IPS-20b (cell line): ENCODE measurements at regions not wholly inside any gene's neighbourhood (a gene's known extent, or its start where the extent isn't known, plus 50 kb on each side); places are given as distances from the start of the nearest gene placed in this dataset.

Source experiments
- H3K27ac ChIP-seq: one replicate; pipeline ENCODE4 v1.5.1; 2013; ENCODE audit warnings: low read length
- H3K27me3 ChIP-seq: 2 replicates; pipeline ENCODE4 v1.6.1; 2013; ENCODE audit warnings: mild to moderate bottlenecking, low read length, inconsistent platforms; ENCODE audit not compliant: insufficient read depth
- H3K36me3 ChIP-seq: 2 replicates; pipeline ENCODE4 v1.6.1; 2013; ENCODE audit warnings: low read depth, mild to moderate bottlenecking, inconsistent platforms, low read length, moderate library complexity; ENCODE audit not compliant: insufficient read depth
- H3K4me1 ChIP-seq: 2 replicates; pipeline ENCODE4 v1.6.1; 2013; ENCODE audit warnings: mild to moderate bottlenecking, control low read depth, inconsistent platforms, low read length, moderate library complexity; ENCODE audit not compliant: insufficient read depth
- H3K4me3 ChIP-seq: 2 replicates; pipeline ENCODE4 v1.5.1; 2013; ENCODE audit warnings: mild to moderate bottlenecking, low read length, inconsistent platforms
- H3K9ac ChIP-seq: 2 replicates; pipeline ENCODE4 v1.6.1; 2013; ENCODE audit warnings: low read depth, mild to moderate bottlenecking, inconsistent platforms, low read length, moderate library complexity
- H3K9me3 ChIP-seq: 2 replicates; pipeline ENCODE4 v1.6.1; 2013; ENCODE audit warnings: mild to moderate bottlenecking, low read depth, low read length, inconsistent platforms; ENCODE audit not compliant: insufficient read depth

GRCh38 chr11:122306831-122307391 lies 190.9 kb upstream of the BLID start:
- H3K9me3 ChIP-seq, result no peaks in the 10 kb centered on the region
- H3K4me3 ChIP-seq, result peak overlapping the region; percentile 32; the same call in 1 of the 2 replicates
- no peaks in the 10 kb centered on the region for H3K36me3 ChIP-seq
- peaks cover 44% of the 10 kb centered on the region for H3K4me1 ChIP-seq
- H3K9ac ChIP-seq, result no peak overlapping the region; the same call in 1 of the 2 replicates
- H3K27me3 ChIP-seq, result peaks cover 8% of the 10 kb centered on the region; the same call in 1 of the 2 replicates
- no peak overlapping the region for H3K27ac ChIP-seq

GRCh38 chr11:122305426-122306320 lies 189.7 kb upstream of the BLID start:
- no peak overlapping the region for H3K27ac ChIP-seq
- H3K36me3 ChIP-seq, result no peaks in the 10 kb centered on the region
- H3K4me3 ChIP-seq, result no peak overlapping the region
- peaks cover 41% of the 10 kb centered on the region for H3K4me1 ChIP-seq
- peaks cover 8% of the 10 kb centered on the region; the same call in 1 of the 2 replicates for H3K27me3 ChIP-seq
- no peaks in the 10 kb centered on the region for H3K9me3 ChIP-seq
- no peak overlapping the region for H3K9ac ChIP-seq

DNA sequence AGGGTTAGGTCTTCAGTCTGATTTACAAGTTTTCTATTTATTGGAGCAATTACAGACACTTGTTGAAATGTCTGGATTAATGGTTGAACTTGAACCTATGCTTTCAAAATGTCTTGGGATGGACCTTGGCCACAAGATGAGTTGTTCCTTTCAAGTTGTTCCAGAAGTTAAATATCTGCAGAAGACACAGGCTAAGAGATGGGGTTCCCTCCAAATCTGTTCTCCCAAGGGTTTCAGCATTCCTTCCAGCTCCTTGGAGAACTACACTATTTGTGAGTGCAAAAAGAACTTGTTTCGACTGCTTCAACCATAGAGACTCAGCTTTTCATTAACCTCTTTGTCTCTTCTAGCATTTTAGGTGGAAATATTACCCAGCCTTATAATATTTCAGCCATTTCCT lies 189.0 kb upstream of the BLID start:
- no peak overlapping the region for H3K9ac ChIP-seq
- H3K9me3 ChIP-seq, result no peaks in the 10 kb centered on the region
- H3K4me1 ChIP-seq, result peaks cover 41% of the 10 kb centered on the region
- H3K27ac ChIP-seq, result no peak overlapping the region
- no peak overlapping the region for H3K4me3 ChIP-seq
- H3K36me3 ChIP-seq, result no peaks in the 10 kb centered on the region
- peaks cover 8% of the 10 kb centered on the region; the same call in 1 of the 2 replicates for H3K27me3 ChIP-seq

DNA sequence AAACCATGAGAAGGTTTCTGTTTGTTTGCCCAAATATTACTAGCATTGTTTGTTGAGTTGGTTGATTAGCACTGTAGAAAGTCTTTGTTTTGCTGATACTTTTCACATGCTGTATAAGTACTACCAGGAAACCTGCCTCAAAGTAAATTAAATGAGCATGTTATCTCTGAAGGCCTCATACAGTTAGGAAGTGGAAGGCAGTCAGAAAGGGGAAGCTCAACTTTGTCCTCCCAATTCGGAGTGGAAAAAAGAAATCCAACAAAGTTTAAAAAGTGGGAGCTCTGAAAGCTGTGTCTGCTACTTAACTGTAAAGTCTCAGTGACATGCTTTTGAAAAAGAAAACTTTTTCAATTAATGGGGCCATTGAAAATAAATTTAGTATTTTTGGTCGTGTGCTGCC lies 188.3 kb upstream of the BLID start:
- Histone ChIP-seq H3K4me1 (peaks cover 37% of the 10 kb centered on the region), H3K4me3 (no peak overlapping the region), H3K9me3 (no peaks in the 10 kb centered on the region; the same call in 1 of the 2 replicates), H3K36me3 (no peaks in the 10 kb centered on the region), H3K9ac (no peak overlapping the region), H3K27me3 (peaks cover 8% of the 10 kb centered on the region; the same call in 1 of the 2 replicates), H3K27ac (no peak overlapping the region)

DNA sequence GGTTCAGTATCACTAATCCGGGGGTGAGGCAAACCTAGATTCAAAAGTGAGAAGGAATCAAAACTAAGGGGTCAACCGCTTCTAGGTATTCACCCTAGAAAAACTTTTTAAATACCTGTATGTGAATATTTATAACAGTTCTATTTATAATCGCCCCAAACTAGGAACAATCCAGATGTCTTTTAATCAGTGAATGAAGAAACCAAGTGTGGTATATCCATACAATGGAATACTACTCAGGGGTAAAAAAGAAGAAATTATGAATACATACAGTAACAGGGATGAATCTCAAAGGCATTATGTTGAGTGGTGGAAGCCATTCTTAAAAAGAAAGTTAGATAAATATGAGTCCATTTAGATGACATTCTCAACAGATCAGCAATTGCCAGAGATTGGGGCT lies 178.0 kb upstream of the BLID start:
- H3K4me1 ChIP-seq, result no peaks in the 10 kb centered on the region
- H3K27me3 ChIP-seq, result no peaks in the 10 kb centered on the region
- no peaks in the 10 kb centered on the region for H3K36me3 ChIP-seq
- H3K9ac ChIP-seq, result no peak overlapping the region
- H3K9me3 ChIP-seq, result peaks cover 9% of the 10 kb centered on the region
- H3K4me3 ChIP-seq, result no peak overlapping the region
- no peak overlapping the region for H3K27ac ChIP-seq

DNA sequence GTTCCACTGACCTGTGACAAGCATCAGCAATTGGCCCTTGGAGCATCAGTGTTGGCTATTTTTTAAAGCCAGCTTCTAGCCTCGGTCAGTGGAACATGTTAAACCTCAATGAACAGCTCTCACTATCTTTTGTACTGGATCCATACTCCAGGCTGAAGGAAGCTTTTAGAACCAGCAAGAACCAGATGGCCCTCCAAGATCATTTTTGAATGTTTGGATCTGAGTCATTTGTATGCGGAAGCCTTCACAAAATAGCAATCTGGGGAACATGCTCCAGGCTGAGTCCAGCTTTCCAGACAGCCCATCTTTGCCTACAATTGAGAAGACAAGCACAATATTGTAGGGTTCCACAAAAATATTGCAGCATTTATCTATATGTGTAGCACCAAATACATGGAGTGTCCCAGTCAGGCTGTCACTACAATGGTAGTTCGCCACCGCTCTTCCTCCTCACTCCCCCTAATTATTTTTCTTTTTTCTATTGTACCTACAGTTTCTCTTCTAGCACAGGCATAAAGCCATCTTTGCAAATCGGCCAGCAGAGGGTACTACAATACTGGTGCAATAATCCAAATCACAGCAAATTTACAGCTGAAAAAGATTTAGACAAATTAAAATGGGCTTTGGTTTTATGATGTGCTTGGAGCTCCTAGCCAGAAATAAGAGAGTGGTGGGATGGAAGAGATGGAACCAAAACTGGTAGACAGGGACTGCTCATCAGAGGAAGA lies 177.4 kb upstream of the BLID start:
- Histone ChIP-seq H3K9ac (no peak overlapping the region), H3K27me3 (no peaks in the 10 kb centered on the region), H3K27ac (no peak overlapping the region), H3K9me3 (peaks cover 9% of the 10 kb centered on the region), H3K36me3 (no peaks in the 10 kb centered on the region), H3K4me3 (no peak overlapping the region), H3K4me1 (no peaks in the 10 kb centered on the region)

- no peaks in the 10 kb centered on the region for H3K9me3 ChIP-seq
- no peaks in the 10 kb centered on the region for H3K27me3 ChIP-seq
- no peaks in the 10 kb centered on the region; the same call in 1 of the 2 replicates for H3K4me1 ChIP-seq
- H3K4me3 ChIP-seq, result no peak overlapping the region
- H3K36me3 ChIP-seq, result no peaks in the 10 kb centered on the region
- H3K9ac ChIP-seq, result no peak overlapping the region
- H3K27ac ChIP-seq, result no peak overlapping the region
These were observed 171.4 kb upstream of the BLID start for GRCh38 chr11:122287401-122287800.

DNA sequence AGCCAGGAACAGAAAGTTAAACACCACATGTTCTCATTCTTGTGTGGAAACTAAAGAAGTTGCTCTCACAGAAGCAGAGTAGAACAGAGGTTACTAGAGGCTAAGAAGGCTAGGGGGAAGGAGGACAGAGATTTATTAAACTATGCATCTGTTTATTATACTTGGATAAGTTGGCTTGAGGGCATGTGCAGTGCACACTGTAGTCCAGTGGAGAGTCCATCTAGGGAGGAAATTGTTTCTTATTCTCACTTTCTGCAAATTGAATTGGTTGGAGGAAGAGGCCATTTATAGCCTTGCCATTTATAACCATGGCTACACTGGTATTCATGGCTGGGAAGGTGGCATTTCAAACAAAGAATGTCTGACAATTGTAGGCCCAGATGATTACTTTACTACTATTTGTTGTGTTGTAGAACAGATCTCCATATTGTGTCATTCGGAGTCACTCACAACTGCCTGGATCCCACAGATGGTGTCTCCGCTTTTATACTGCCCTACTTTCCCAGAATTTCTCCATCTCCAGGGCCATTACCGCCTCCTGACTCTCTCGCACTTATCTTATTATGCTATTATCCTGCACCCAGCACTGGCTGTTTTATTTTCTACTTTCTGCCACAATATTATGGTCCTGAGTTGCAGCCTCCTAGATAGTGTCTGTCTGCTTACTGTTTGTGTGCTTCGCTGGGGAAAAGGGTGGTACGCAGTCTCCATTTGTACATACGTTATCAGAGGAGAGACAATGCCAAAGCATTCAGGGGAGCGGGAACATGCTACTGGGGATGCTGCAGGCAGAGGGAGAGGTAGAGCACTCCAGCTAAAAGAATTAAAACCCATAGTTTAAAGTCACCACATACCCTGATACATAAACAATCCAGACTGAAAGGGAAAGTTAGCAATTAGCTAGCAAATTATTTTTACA lies 169.3 kb upstream of the BLID start:
- H3K36me3 ChIP-seq, result no peaks in the 10 kb centered on the region
- no peak overlapping the region for H3K9ac ChIP-seq
- no peaks in the 10 kb centered on the region for H3K27me3 ChIP-seq
- no peaks in the 10 kb centered on the region for H3K9me3 ChIP-seq
- no peak overlapping the region for H3K4me3 ChIP-seq
- no peaks in the 10 kb centered on the region; the same call in 1 of the 2 replicates for H3K4me1 ChIP-seq
- H3K27ac ChIP-seq, result no peak overlapping the region

DNA sequence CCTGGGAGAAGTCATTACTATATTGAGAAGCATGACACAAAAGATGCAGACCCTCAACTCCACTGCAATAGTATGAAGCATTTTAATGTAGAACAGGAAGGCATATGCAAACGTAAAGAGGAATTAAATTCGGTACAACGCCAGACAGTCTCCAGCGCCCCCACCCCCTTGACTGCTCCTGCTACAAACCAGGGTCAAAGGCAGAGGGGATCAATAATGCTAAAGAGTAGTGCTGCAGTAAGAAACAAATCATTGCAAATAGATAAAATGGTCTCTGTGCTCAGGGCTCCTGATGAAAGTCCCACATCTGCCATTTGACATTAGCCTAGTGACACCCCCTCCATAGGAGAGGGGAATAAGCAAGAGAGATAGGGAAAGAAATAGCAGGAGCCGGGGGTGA lies 164.9 kb upstream of the BLID start:
- Histone ChIP-seq H3K9ac (no peak overlapping the region), H3K27me3 (no peaks in the 10 kb centered on the region), H3K27ac (no peak overlapping the region), H3K36me3 (no peaks in the 10 kb centered on the region), H3K4me1 (no peaks in the 10 kb centered on the region), H3K9me3 (no peaks in the 10 kb centered on the region), H3K4me3 (no peak overlapping the region)

GRCh38 chr11:122279194-122279593 lies 163.2 kb upstream of the BLID start:
- Histone ChIP-seq H3K9me3 (no peaks in the 10 kb centered on the region), H3K4me3 (no peak overlapping the region), H3K36me3 (no peaks in the 10 kb centered on the region), H3K9ac (no peak overlapping the region), H3K27ac (no peak overlapping the region), H3K4me1 (peaks cover under 1% of the 10 kb centered on the region; the same call in 1 of the 2 replicates), H3K27me3 (no peaks in the 10 kb centered on the region)

- H3K4me3 ChIP-seq, result no peak overlapping the region
- no peaks in the 10 kb centered on the region for H3K27me3 ChIP-seq
- no peak overlapping the region for H3K27ac ChIP-seq
- H3K9ac ChIP-seq, result no peak overlapping the region
- H3K36me3 ChIP-seq, result no peaks in the 10 kb centered on the region
- H3K9me3 ChIP-seq, result no peaks in the 10 kb centered on the region
- H3K4me1 ChIP-seq, result peaks cover 4% of the 10 kb centered on the region; the same call in 1 of the 2 replicates
These were observed 161.5 kb upstream of the BLID start for GRCh38 chr11:122277493-122277892.
